Immature natural killer cell (primary cell): ENCODE measurements at regions not wholly inside any gene's neighbourhood (a gene's known extent, or its start where the extent isn't known, plus 50 kb on each side); places are given as distances from the start of the nearest gene placed in this dataset.

Experiments
- DNase-seq, 3 donors: peaks; one replicate each; pipeline ENCODE4 v3.0.0; 2022; ENCODE audit warnings: mixed read lengths in 1 of 3
- H3K27ac Mint-ChIP-seq, 6 donors: one replicate each; pipeline ENCODE4 v1.8.0; 2020; ENCODE audit warnings: mixed read lengths in 6 of 6, mild to moderate bottlenecking in 5 of 6, inconsistent platforms in 4 of 6, moderate library complexity in 3 of 6
- H3K27me3 Mint-ChIP-seq, 3 donors: one replicate each; pipeline ENCODE4 v1.8.0; 2020 to 2021; ENCODE audit warnings: low read depth in 3 of 3, mild to moderate bottlenecking in 3 of 3, mixed read lengths in 3 of 3, moderate library complexity in 3 of 3, inconsistent platforms in 1 of 3
- H3K36me3 Mint-ChIP-seq, 3 donors: one replicate each; pipeline ENCODE4 v1.8.0; 2020; ENCODE audit warnings: mixed read lengths in 3 of 3, inconsistent platforms in 2 of 3, mild to moderate bottlenecking in 2 of 3
- H3K4me1 Mint-ChIP-seq, 2 donors: one replicate each; pipeline ENCODE4 v1.8.0; 2020; ENCODE audit warnings: inconsistent platforms in 2 of 2, mild to moderate bottlenecking in 2 of 2, mixed read lengths in 2 of 2, moderate library complexity in 1 of 2
- H3K4me3 Mint-ChIP-seq, 5 donors: one replicate each; pipeline ENCODE4 v1.8.0; 2020; ENCODE audit warnings: mild to moderate bottlenecking in 5 of 5, mixed read lengths in 5 of 5, inconsistent platforms in 3 of 5, moderate library complexity in 3 of 5
- H3K9me3 Mint-ChIP-seq, 6 donors: one replicate each; pipeline ENCODE4 v1.8.0; 2020; ENCODE audit warnings: mild to moderate bottlenecking in 6 of 6, mixed read lengths in 6 of 6, inconsistent platforms in 4 of 6, moderate library complexity in 3 of 6

GRCh38 chr13:53822136-53822535 lies 793.5 kb downstream of the OLFM4 start:
- Mint-ChIP-seq H3K4me1 (no peaks in the 10 kb centered on the region), H3K9me3 (peaks cover 2 to 35% (median 8%) of the 10 kb centered on the region in 6 donors), H3K4me3 (no peak overlapping the region), H3K27me3 (peaks cover 0 to 2% (median 0%) of the 10 kb centered on the region in 3 donors), H3K36me3 (no peaks in the 10 kb centered on the region), H3K27ac (no peak overlapping the region)
- DNase-seq, result no peak

DNA sequence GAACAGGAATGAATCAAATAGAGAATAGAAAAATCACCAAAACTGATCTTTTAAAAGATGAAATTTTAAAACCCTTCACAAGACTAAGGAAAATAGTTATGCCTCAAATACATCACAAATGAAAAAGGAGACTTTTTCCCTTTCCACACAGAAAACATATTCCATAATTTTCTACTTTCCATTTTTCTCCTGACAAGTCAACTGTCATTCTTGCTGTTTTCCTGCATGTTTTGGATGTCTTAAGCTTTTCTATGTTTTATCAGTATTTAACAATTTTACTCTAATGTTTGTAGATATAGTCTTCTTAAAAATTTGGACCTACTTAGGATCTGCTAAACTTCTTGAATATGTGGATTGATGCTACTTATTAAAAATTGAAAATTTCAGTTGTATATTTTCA lies 810.8 kb downstream of the OLFM4 start:
- Mint-ChIP-seq H3K27me3 (peaks cover 0 to 2% (median 0%) of the 10 kb centered on the region in 3 donors), H3K27ac (no peak overlapping the region), H3K4me1 (no peaks in the 10 kb centered on the region), H3K4me3 (no peak overlapping the region), H3K36me3 (no peaks in the 10 kb centered on the region), H3K9me3 (peaks cover 6 to 30% (median 12%) of the 10 kb centered on the region in 6 donors)
- DNase-seq, result no peak

GRCh38 chr13:53844473-53845146 lies 816.0 kb downstream of the OLFM4 start:
- Mint-ChIP-seq H3K4me3 (no peak overlapping the region), H3K9me3 (peaks cover 5 to 50% (median 22%) of the 10 kb centered on the region in 6 donors), H3K27me3 (no peaks in the 10 kb centered on the region), H3K4me1 (no peaks in the 10 kb centered on the region), H3K36me3 (no peaks in the 10 kb centered on the region), H3K27ac (no peak overlapping the region)
- no peak for DNase-seq

DNA sequence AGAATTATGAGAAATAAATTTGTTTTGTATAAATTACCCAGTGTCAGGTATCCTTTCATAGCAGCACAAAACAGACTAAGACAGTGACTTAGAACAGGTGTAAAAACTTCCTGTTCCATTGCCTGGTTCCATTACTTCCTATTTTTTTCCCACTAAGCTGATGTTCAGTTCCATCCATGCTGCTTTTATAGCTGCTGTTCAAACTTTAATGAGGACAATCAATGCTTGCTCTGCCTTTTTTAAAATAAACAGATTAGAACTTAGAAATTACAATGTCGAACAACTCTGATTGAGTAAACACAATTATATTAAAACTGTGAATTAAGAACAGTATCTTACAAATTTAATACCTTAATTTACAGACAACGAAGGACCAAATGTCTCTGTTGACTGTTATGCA lies 818.9 kb downstream of the OLFM4 start:
- H3K9me3 Mint-ChIP-seq, result peaks cover 6 to 57% (median 27%) of the 10 kb centered on the region in 6 donors
- no peaks in the 10 kb centered on the region for H3K4me1 Mint-ChIP-seq
- H3K27ac Mint-ChIP-seq, result no peak overlapping the region
- DNase-seq, result no peak
- peaks cover 0 to 2% (median 0%) of the 10 kb centered on the region in 3 donors for H3K27me3 Mint-ChIP-seq
- H3K4me3 Mint-ChIP-seq, result no peak overlapping the region
- no peaks in the 10 kb centered on the region for H3K36me3 Mint-ChIP-seq

- DNase-seq, result no peak
- Mint-ChIP-seq H3K4me1 (no peaks in the 10 kb centered on the region), H3K27ac (no peak overlapping the region), H3K27me3 (peaks cover 0 to 2% (median 0%) of the 10 kb centered on the region in 3 donors), H3K4me3 (no peak overlapping the region), H3K9me3 (peaks cover 3 to 54% (median 24%) of the 10 kb centered on the region in 6 donors), H3K36me3 (no peaks in the 10 kb centered on the region)
These were observed 819.9 kb downstream of the OLFM4 start for GRCh38 chr13:53848366-53848961.

GRCh38 chr13:53854321-53854720 lies 825.7 kb downstream of the OLFM4 start:
- no peak overlapping the region for H3K27ac Mint-ChIP-seq
- H3K9me3 Mint-ChIP-seq, result peaks cover 4 to 61% (median 32%) of the 10 kb centered on the region in 6 donors
- no peaks in the 10 kb centered on the region for H3K4me1 Mint-ChIP-seq
- peaks cover 0 to 2% (median 0%) of the 10 kb centered on the region in 3 donors for H3K27me3 Mint-ChIP-seq
- peaks cover 0 to 3% (median 0%) of the 10 kb centered on the region in 3 donors for H3K36me3 Mint-ChIP-seq
- DNase-seq, result no peak
- H3K4me3 Mint-ChIP-seq, result no peak overlapping the region

- Mint-ChIP-seq H3K27me3 (no peaks in the 10 kb centered on the region), H3K4me3 (no peak overlapping the region), H3K4me1 (no peaks in the 10 kb centered on the region), H3K27ac (no peak overlapping the region), H3K9me3 (peaks cover 4 to 53% (median 24%) of the 10 kb centered on the region in 6 donors), H3K36me3 (peaks cover 0 to 3% (median 0%) of the 10 kb centered on the region in 3 donors)
- no peak for DNase-seq
These were observed 828.1 kb downstream of the OLFM4 start for GRCh38 chr13:53856573-53857195.

GRCh38 chr13:53863520-53863919 lies 834.9 kb downstream of the OLFM4 start:
- no peak for DNase-seq
- Mint-ChIP-seq H3K36me3 (no peaks in the 10 kb centered on the region), H3K9me3 (peaks cover 9 to 46% (median 15%) of the 10 kb centered on the region in 6 donors), H3K27me3 (peaks cover 0 to 2% (median 0%) of the 10 kb centered on the region in 3 donors), H3K27ac (no peak overlapping the region), H3K4me3 (no peak overlapping the region), H3K4me1 (no peaks in the 10 kb centered on the region)

DNA sequence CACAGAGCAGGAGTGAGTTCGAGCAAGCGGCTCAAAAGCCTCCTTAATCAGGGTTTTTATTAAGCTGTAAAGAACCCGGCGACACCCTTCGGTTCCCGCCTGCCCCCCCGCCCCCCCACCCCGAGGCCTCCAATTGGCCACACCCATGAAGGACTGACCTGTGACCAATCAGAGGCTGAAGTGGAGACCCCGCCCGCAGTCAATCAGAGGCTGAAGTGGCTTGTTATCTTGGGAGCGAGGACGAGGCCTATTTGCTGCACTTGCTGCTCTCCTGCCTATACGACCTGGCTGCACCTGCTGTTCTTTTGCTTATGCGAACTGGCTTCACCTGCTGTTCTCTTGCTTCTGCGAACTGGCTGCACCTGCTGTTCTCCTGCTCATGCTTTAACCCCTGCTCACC lies 844.9 kb downstream of the OLFM4 start:
- H3K27me3 Mint-ChIP-seq, result no peaks in the 10 kb centered on the region
- no peaks in the 10 kb centered on the region for H3K4me1 Mint-ChIP-seq
- H3K4me3 Mint-ChIP-seq, result no peak overlapping the region
- H3K36me3 Mint-ChIP-seq, result no peaks in the 10 kb centered on the region
- DNase-seq, result no peak
- no peak overlapping the region for H3K27ac Mint-ChIP-seq
- H3K9me3 Mint-ChIP-seq, result peaks cover 8 to 40% (median 19%) of the 10 kb centered on the region in 6 donors

DNA sequence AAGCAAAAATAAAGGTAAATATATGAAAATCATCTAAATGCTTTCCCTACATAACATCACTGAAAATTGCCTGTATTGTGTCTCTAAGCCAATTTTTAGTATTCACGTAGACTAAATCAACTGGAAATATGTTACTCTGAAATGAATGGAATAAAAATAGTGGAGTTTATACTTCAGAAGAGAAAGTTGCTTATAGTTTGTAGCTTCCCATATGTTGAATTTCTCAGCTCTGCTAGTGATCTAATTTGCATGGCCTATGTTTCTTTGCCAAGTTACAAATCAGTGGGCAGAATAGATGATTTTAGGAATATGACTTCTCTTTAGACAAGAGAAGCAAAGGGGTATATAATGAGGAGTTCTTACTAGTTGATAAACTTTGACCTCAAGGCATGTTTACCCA lies 850.2 kb downstream of the OLFM4 start:
- Mint-ChIP-seq H3K36me3 (no peaks in the 10 kb centered on the region), H3K9me3 (peaks cover 2 to 37% (median 23%) of the 10 kb centered on the region in 6 donors), H3K4me3 (no peak overlapping the region), H3K4me1 (no peaks in the 10 kb centered on the region), H3K27me3 (peaks cover 0 to 2% (median 0%) of the 10 kb centered on the region in 3 donors), H3K27ac (no peak overlapping the region)
- no peak for DNase-seq

- Mint-ChIP-seq H3K27ac (no peak overlapping the region), H3K4me1 (no peaks in the 10 kb centered on the region), H3K9me3 (peaks cover 2 to 18% (median 14%) of the 10 kb centered on the region in 6 donors), H3K4me3 (no peak overlapping the region), H3K36me3 (no peaks in the 10 kb centered on the region), H3K27me3 (peaks cover 0 to 2% (median 0%) of the 10 kb centered on the region in 3 donors)
- no peak for DNase-seq
These were observed 857.4 kb downstream of the OLFM4 start for GRCh38 chr13:53885997-53886396.

DNA sequence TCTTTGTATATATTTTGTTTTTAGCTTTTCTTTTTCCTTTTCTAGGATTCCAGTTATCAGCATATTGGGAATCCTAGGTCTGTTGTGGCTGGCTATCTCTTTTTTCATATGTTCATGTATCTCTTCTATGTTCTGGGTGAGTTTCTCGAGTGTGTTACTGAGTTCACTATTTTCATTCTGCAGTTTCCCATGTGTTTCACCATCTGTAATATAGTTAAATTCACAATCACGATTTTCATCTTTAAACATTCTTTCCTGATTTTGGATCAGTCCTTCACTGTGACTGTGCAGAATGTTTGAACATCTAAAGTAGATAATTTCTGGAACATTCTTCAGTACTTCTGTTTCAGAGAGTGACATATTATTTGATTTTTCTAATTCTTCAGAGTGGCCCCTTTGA lies 862.1 kb downstream of the OLFM4 start:
- Mint-ChIP-seq H3K4me1 (no peaks in the 10 kb centered on the region), H3K27me3 (no peaks in the 10 kb centered on the region), H3K36me3 (no peaks in the 10 kb centered on the region), H3K27ac (no peak overlapping the region), H3K4me3 (no peak overlapping the region), H3K9me3 (peaks cover 5 to 22% (median 20%) of the 10 kb centered on the region in 6 donors)
- DNase-seq, result no peak

DNA sequence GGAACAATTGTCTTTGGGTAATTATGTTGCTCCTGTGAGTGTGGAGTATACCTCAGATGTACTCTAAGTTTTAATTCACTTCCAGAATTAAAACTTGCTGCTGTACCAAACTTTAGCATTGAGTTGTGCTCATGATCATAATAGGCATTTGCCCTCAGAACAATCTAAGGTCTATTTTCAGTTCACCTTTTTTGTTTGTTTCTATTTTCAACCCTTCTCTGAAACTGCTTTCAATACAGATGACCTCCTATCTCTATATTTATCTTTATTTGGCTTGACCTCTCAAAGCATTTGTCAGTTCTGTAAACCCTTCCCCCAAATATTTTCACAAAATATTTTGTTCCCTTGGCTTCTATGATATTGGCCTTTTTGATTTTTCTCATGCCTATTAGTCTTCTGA lies 873.0 kb downstream of the OLFM4 start:
- peaks cover 12 to 49% (median 22%) of the 10 kb centered on the region in 6 donors for H3K9me3 Mint-ChIP-seq
- H3K4me3 Mint-ChIP-seq, result no peak overlapping the region
- H3K27me3 Mint-ChIP-seq, result peaks cover 0 to 4% (median 0%) of the 10 kb centered on the region in 3 donors
- no peak overlapping the region for H3K27ac Mint-ChIP-seq
- H3K36me3 Mint-ChIP-seq, result no peaks in the 10 kb centered on the region
- H3K4me1 Mint-ChIP-seq, result no peaks in the 10 kb centered on the region
- no peak for DNase-seq

- no peaks in the 10 kb centered on the region for H3K36me3 Mint-ChIP-seq
- DNase-seq, result no peak
- H3K9me3 Mint-ChIP-seq, result peaks cover 5 to 43% (median 12%) of the 10 kb centered on the region in 6 donors
- no peaks in the 10 kb centered on the region for H3K4me1 Mint-ChIP-seq
- no peak overlapping the region for H3K4me3 Mint-ChIP-seq
- no peak overlapping the region for H3K27ac Mint-ChIP-seq
- peaks cover 0 to 2% (median 0%) of the 10 kb centered on the region in 3 donors for H3K27me3 Mint-ChIP-seq
These were observed 879.3 kb downstream of the OLFM4 start for GRCh38 chr13:53907891-53908290.
